ENCODE measurements at regions not wholly inside any gene's neighbourhood (a gene's known extent, or its start where the extent isn't known, plus 50 kb on each side); places are given as distances from the start of the nearest gene placed in this dataset.

DNA sequence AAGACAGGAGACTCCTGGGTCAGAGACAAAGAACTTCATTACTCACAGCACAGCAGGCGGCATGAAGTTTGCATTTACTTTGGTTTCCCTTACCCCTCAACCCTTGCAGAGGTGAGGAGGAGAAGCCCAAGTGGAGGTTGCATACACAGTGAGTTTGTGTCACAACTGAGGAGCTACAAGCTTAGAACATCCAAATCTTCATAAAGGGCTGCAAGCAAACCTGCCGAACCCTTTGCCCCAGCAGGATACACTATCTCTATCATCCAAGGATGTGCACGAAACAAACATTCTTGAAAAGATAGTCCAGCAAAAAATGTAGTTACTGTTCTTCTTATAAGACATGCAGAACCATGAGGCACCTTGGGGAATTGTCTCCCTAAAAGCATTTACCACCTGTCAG lies 493.5 kb downstream of the SETD4 start:
- no peak for TF ChIP-seq CTCF (IDR thresholded peaks at IDR 0.05; ENCODE audit: low read length)
- no peak for TF ChIP-seq EZH2 (optimal IDR thresholded peaks at IDR 0.05; ENCODE audit: low read depth, low read length)
